Naive thymus-derived CD4-positive, alpha-beta T cell (primary cell): ENCODE measurements at regions not wholly inside any gene's neighbourhood (a gene's known extent, or its start where the extent isn't known, plus 50 kb on each side); places are given as distances from the start of the nearest gene placed in this dataset.

Experiments used
- ATAC-seq: fragments of 150-1000 bp; cut with Tn5 transposase; 2 replicates; pipeline ENCODE4 v1.10.0; 2021; ENCODE audit warnings: mild to moderate bottlenecking, moderate library complexity
- CTCF ChIA-PET: fragments of 350-600 bp; sonication (Branson Sonifier 250); formaldehyde crosslinking; loops from one replicate; lab custom pipeline; 2021; ENCODE audit warnings: antibody characterized with exemption; lab: Charles Lee
- POLR2A ChIA-PET: fragments of 350-600 bp; sonication (Branson Sonifier 250); formaldehyde crosslinking; loops from one replicate; lab custom pipeline; 2021; ENCODE audit warnings: antibody characterized with exemption, inconsistent platforms; lab: Charles Lee
- DNase-seq, 9 donors: peaks; one replicate each; pipeline versions ENCODE4 v3.0.0 to v3.0.0-alpha.2; 2020 to 2022; ENCODE audit warnings: mixed read lengths in 1 of 9
- H3K27ac ChIP-seq: one replicate; pipeline ENCODE4 v1.7.0; 2013; ENCODE audit warnings: mild to moderate bottlenecking, low read depth, low read length, moderate library complexity
- H3K27me3 ChIP-seq, 2 donors: one replicate each; pipeline ENCODE4 v1.7.0; 2013; ENCODE audit warnings: low read length in 2 of 2, mild to moderate bottlenecking in 2 of 2, moderate library complexity in 2 of 2; ENCODE audit not compliant: control insufficient read depth in 2 of 2, insufficient read depth in 2 of 2
- H3K36me3 ChIP-seq, 3 experiments: 1 replicate in 2 of 3; 2 replicates in 1 of 3; pipeline ENCODE4 v1.7.0; 2013; ENCODE audit warnings: low read length in 3 of 3, mild to moderate bottlenecking in 3 of 3, moderate library complexity in 1 of 3; ENCODE audit not compliant: insufficient read depth in 3 of 3, control insufficient read depth in 2 of 3
- H3K4me1 ChIP-seq, 2 donors: one replicate each; pipeline ENCODE4 v1.7.0; 2013; ENCODE audit warnings: low read length in 2 of 2, mild to moderate bottlenecking in 2 of 2, moderate library complexity in 1 of 2; ENCODE audit not compliant: control insufficient read depth in 2 of 2, insufficient read depth in 2 of 2
- H3K4me3 ChIP-seq: 2 replicates; pipeline ENCODE4 v1.7.0; 2013; ENCODE audit warnings: mild to moderate bottlenecking, low read length
- H3K9me3 ChIP-seq, 3 experiments: 1 replicate in 2 of 3; 2 replicates in 1 of 3; pipeline ENCODE4 v1.7.0; 2013; ENCODE audit warnings: low read length in 3 of 3; ENCODE audit not compliant: control insufficient read depth in 2 of 3
- H3K27ac Mint-ChIP-seq, 9 donors: one replicate each; pipeline ENCODE4 v1.8.0; 2020 to 2022; ENCODE audit warnings: mixed read lengths in 9 of 9, mild to moderate bottlenecking in 8 of 9, moderate library complexity in 5 of 9, inconsistent platforms in 2 of 9
- H3K27me3 Mint-ChIP-seq, 5 donors: one replicate each; pipeline ENCODE4 v1.8.0; 2021 to 2022; ENCODE audit warnings: mixed read lengths in 5 of 5, mild to moderate bottlenecking in 1 of 5
- H3K36me3 Mint-ChIP-seq, 5 donors: one replicate each; pipeline ENCODE4 v1.8.0; 2020 to 2022; ENCODE audit warnings: mixed read lengths in 5 of 5, mild to moderate bottlenecking in 3 of 5, inconsistent platforms in 1 of 5
- H3K4me1 Mint-ChIP-seq, 7 donors: one replicate each; pipeline ENCODE4 v1.8.0; 2020 to 2022; ENCODE audit warnings: mixed read lengths in 7 of 7, mild to moderate bottlenecking in 3 of 7, inconsistent platforms in 1 of 7
- H3K4me3 Mint-ChIP-seq, 10 donors: one replicate each; pipeline ENCODE4 v1.8.0; 2020 to 2022; ENCODE audit warnings: mild to moderate bottlenecking in 10 of 10, mixed read lengths in 10 of 10, moderate library complexity in 6 of 10, inconsistent platforms in 2 of 10
- H3K9me3 Mint-ChIP-seq, 11 donors: one replicate each; pipeline ENCODE4 v1.8.0; 2020 to 2022; ENCODE audit warnings: mixed read lengths in 11 of 11, mild to moderate bottlenecking in 4 of 11, inconsistent platforms in 1 of 11, moderate library complexity in 1 of 11
- intact Hi-C, 2 donors: fragments of 100-400 bp; cut with micrococcal nuclease; formaldehyde crosslinking; loops; one replicate each; pipeline ENCODE4 v1.15.1; 2023

DNA sequence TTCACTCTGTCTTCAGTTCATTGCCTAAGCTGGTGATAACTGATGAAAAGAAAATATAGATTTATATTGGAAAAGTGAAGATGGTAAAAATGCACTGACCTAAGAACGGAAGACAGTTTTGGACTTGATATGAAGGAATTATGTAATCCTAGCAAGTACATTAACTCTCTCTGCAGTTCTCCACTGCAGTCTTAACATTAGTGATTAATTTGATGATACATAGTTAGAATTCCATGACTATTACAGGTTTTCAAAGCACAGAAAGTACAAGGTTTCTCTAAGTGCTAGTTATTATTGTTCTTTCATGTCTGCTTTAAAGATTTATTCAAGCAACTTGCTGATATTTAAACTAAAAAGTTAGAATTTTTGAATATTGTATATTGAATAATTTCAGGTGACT lies 1591.7 kb upstream of the ADGRL3 start:
- Histone ChIP-seq H3K4me1 (no peaks in the 10 kb centered on the region), H3K36me3 (no peaks in the 10 kb centered on the region), H3K4me3 (no peak overlapping the region), H3K27me3 (no peaks in the 10 kb centered on the region), H3K9me3 (no peaks in the 10 kb centered on the region), H3K27ac (no peak overlapping the region)
- Mint-ChIP-seq H3K27me3 (no peaks in the 10 kb centered on the region), H3K27ac (no peak overlapping the region), H3K4me1 (no peaks in the 10 kb centered on the region), H3K4me3 (no peak overlapping the region), H3K36me3 (no peaks in the 10 kb centered on the region), H3K9me3 (peaks cover 0 to 14% (median 0%) of the 10 kb centered on the region in 11 donors)
- ATAC-seq (no peak), DNase-seq (no peak)
- ChIA-PET POLR2A (no interaction called here), CTCF (no interaction called here)
- intact Hi-C loops = no loop called here

DNA sequence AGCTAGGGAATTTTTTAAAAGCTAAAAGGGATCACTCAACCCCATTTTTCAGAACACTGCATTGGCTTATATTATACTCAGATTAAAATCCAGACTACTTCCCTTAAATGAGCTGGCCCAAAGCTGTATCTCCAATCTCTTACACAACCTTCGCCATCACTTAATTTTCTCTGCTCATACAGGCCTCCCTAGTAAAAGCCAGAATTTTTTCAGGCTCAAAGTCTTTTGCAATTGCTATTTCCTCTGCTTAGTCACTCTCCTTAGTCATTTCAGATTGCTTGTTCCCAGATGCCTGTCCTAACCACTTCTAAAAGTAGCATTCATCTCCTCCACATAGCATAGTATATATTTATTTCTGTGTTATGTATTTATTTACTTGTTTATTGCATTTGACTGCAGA lies 1587.9 kb upstream of the ADGRL3 start:
- no peaks in the 10 kb centered on the region for H3K4me1 Mint-ChIP-seq
- H3K27ac ChIP-seq = no peak overlapping the region
- ChIA-PET POLR2A (no interaction called here), CTCF (no interaction called here)
- H3K9me3 Mint-ChIP-seq = peaks cover 0 to 16% (median 0%) of the 10 kb centered on the region in 11 donors
- H3K36me3 Mint-ChIP-seq = no peaks in the 10 kb centered on the region
- no peak overlapping the region for H3K4me3 Mint-ChIP-seq
- ATAC-seq (no peak), DNase-seq (no peak)
- H3K27ac Mint-ChIP-seq = no peak overlapping the region
- no peak overlapping the region for H3K4me3 ChIP-seq
- no peaks in the 10 kb centered on the region for H3K4me1 ChIP-seq
- intact Hi-C loops = no loop called here
- H3K9me3 ChIP-seq = no peaks in the 10 kb centered on the region
- no peaks in the 10 kb centered on the region for H3K27me3 Mint-ChIP-seq
- no peaks in the 10 kb centered on the region for H3K27me3 ChIP-seq
- no peaks in the 10 kb centered on the region for H3K36me3 ChIP-seq

DNA sequence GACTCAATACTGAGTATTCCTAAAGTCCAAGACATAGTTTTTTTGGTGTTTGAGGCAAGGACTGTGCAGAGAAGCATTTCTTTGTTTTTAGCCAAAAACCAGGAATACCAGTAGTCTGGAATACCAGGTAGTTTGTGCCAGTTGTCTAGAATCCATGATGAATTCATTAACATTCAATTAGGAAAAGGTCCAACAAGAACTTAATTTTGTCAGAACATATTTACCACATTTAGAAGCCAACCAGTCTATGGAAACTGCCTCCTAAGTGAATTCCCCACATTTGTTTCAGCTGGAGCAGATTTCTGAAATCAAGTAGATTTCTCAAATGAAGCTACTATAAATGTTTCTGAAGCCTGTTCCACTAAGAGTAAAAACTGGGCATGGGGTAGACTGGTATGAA lies 1584.8 kb upstream of the ADGRL3 start:
- no peak overlapping the region for H3K4me3 Mint-ChIP-seq
- intact Hi-C loops = no loop called here

DNA sequence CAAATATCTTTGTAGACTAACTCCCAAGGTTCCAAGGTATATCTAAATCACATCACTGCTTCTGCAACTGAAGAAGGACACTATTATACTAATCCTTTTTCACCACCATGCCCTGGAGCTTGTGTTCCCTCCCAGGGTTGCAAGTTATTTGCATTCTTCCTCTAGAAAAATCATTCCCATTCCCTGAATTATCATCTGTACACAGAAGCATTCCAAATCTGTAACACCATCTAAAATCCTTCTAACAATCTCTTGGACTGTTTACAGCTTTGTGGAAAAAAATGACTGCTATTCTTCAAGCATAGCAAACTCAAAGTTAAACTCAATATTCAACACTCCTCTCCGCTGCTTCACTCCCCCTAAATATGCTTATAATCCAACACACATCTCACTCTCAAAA lies 1570.8 kb upstream of the ADGRL3 start:
- H3K9me3 ChIP-seq = no peaks in the 10 kb centered on the region
- no peak overlapping the region for H3K4me3 ChIP-seq
- H3K36me3 Mint-ChIP-seq = no peaks in the 10 kb centered on the region
- H3K4me1 ChIP-seq = no peaks in the 10 kb centered on the region
- peaks cover 0 to 24% (median 9%) of the 10 kb centered on the region in 11 donors for H3K9me3 Mint-ChIP-seq
- no peaks in the 10 kb centered on the region for H3K36me3 ChIP-seq
- ATAC-seq (no peak), DNase-seq (no peak)
- no peak overlapping the region for H3K4me3 Mint-ChIP-seq
- no peak overlapping the region for H3K27ac Mint-ChIP-seq
- ChIA-PET CTCF (no interaction called here), POLR2A (no interaction called here)
- no peaks in the 10 kb centered on the region for H3K27me3 ChIP-seq
- no peaks in the 10 kb centered on the region for H3K4me1 Mint-ChIP-seq
- H3K27ac ChIP-seq = no peak overlapping the region
- intact Hi-C loops = no loop called here
- H3K27me3 Mint-ChIP-seq = no peaks in the 10 kb centered on the region

More for the DNA sequence above, 1584.8 kb upstream of the ADGRL3 start:
- no peaks in the 10 kb centered on the region for H3K36me3 ChIP-seq
- Mint-ChIP-seq H3K36me3 (no peaks in the 10 kb centered on the region), H3K4me1 (no peaks in the 10 kb centered on the region), H3K27ac (no peak overlapping the region), H3K9me3 (peaks cover 0 to 16% (median 2%) of the 10 kb centered on the region in 11 donors), H3K27me3 (no peaks in the 10 kb centered on the region)
- DNase-seq = no peak
- no peak overlapping the region for H3K4me3 ChIP-seq
- H3K4me1 ChIP-seq = no peaks in the 10 kb centered on the region
- ChIA-PET CTCF (no interaction called here), POLR2A (no interaction called here)
- H3K9me3 ChIP-seq = no peaks in the 10 kb centered on the region
- no peaks in the 10 kb centered on the region for H3K27me3 ChIP-seq
- no peak overlapping the region for H3K27ac ChIP-seq
- ATAC-seq = no peak

DNA sequence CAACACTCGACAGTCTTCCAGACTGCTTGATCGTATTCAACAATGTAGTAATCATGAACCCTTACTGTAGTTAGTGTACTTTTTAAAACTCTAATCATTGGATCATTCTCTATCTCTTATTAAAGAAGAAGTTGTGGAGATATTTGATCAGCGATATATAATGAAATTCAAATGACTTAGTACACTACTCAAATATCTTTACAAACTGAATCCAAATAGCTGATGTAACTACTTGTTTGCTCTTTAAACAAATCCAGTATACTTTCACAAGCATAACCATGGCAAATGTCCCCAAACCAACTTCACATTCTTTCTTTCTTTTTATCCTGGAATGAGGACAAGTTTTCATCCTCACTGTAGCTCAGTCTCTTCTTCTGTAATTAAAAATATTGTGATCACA lies 1569.9 kb upstream of the ADGRL3 start:
- Mint-ChIP-seq H3K27me3 (no peaks in the 10 kb centered on the region), H3K9me3 (peaks cover 0 to 24% (median 9%) of the 10 kb centered on the region in 11 donors), H3K4me3 (no peak overlapping the region), H3K36me3 (no peaks in the 10 kb centered on the region), H3K27ac (no peak overlapping the region), H3K4me1 (no peaks in the 10 kb centered on the region)
- ChIA-PET POLR2A (no interaction called here), CTCF (no interaction called here)
- Histone ChIP-seq H3K36me3 (no peaks in the 10 kb centered on the region), H3K27me3 (no peaks in the 10 kb centered on the region), H3K9me3 (no peaks in the 10 kb centered on the region), H3K27ac (no peak overlapping the region), H3K4me3 (no peak overlapping the region), H3K4me1 (no peaks in the 10 kb centered on the region)
- ATAC-seq = no peak
- intact Hi-C loops = no loop called here
- no peak for DNase-seq

DNA sequence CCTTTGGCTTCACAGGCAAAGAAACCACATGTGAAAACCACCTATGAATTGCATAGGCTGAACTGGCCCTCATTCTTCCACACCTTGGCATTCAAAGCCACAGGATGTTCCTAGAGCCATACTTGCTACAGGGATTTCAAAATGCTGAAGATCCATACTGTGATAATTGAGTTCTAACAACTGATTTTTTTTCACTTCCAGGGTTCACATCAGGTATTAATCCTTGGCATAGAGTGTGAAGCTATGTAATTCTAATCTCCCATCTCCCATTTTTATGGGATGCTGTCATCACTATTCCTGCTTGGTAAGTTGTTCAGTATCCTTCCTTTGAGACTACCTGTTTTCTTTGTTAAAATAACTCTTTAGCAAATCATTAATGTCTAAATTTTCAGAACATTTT lies 1569.2 kb upstream of the ADGRL3 start:
- no peak overlapping the region for H3K4me3 ChIP-seq
- CTCF ChIA-PET = no interaction called here
- H3K36me3 ChIP-seq = no peaks in the 10 kb centered on the region
- Mint-ChIP-seq H3K9me3 (peaks cover 0 to 29% (median 10%) of the 10 kb centered on the region in 11 donors), H3K27me3 (no peaks in the 10 kb centered on the region), H3K4me1 (no peaks in the 10 kb centered on the region), H3K27ac (no peak overlapping the region), H3K36me3 (no peaks in the 10 kb centered on the region), H3K4me3 (no peak overlapping the region)
- H3K27me3 ChIP-seq = no peaks in the 10 kb centered on the region
- intact Hi-C loops = no loop called here
- DNase-seq (no peak), ATAC-seq (no peak)
- H3K9me3 ChIP-seq = no peaks in the 10 kb centered on the region
- H3K27ac ChIP-seq = no peak overlapping the region
- POLR2A ChIA-PET = no interaction called here
- no peaks in the 10 kb centered on the region for H3K4me1 ChIP-seq

DNA sequence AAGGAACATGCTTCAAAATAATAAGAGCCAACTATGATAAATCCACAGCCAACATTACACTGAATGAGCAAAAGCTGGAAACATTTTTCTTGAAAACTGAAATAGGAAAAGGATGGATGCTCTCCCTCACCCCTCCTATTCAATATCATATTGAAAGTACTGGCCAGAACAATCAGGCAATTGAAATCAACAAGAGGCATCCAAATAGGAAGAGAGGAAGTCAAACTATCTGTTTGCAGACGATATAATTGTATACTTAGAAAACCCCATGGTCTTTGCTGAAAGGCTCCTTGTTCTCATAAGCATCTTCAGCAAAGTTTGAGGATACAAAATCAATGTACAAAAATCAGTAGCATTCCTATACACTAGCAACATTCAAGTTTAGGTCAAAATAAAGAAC lies 1562.5 kb upstream of the ADGRL3 start:
- Mint-ChIP-seq H3K4me3 (no peak overlapping the region), H3K27me3 (no peaks in the 10 kb centered on the region), H3K36me3 (peaks cover 0 to 4% (median 0%) of the 10 kb centered on the region in 5 donors), H3K9me3 (peaks cover 4 to 39% (median 11%) of the 10 kb centered on the region in 11 donors), H3K27ac (no peak overlapping the region), H3K4me1 (no peaks in the 10 kb centered on the region)
- ChIA-PET POLR2A (no interaction called here), CTCF (no interaction called here)
- no peaks in the 10 kb centered on the region for H3K36me3 ChIP-seq
- H3K4me3 ChIP-seq = no peak overlapping the region
- no peak for ATAC-seq
- H3K27me3 ChIP-seq = no peaks in the 10 kb centered on the region
- H3K9me3 ChIP-seq = no peaks in the 10 kb centered on the region
- no peak overlapping the region for H3K27ac ChIP-seq
- no peak for DNase-seq
- intact Hi-C loops = no loop called here
- H3K4me1 ChIP-seq = no peaks in the 10 kb centered on the region
